ENCODE measurements at regions not wholly inside any gene's neighbourhood (a gene's known extent, or its start where the extent isn't known, plus 50 kb on each side); places are given as distances from the start of the nearest gene placed in this dataset.
A peak's percentile ranks its signal among the peaks of the same experiment; 100 is the strongest.

GRCh38 chr12:88733008-88733407 lies 152.7 kb upstream of the KITLG start:
- Histone ChIP-seq H3K36me3 (ENCODE audit: control insufficient read depth, insufficient read depth, low read length) (no peaks in the 10 kb centered on the region), H3K27me3 (ENCODE audit: control insufficient read depth, insufficient read depth, low read length) (no peaks in the 10 kb centered on the region), H3K4me3 (ENCODE audit: low read depth, low read length) (no peak overlapping the region), H3K9me3 (ENCODE audit: control insufficient read depth, insufficient read depth, low read length) (no peaks in the 10 kb centered on the region), H3K4me1 (ENCODE audit: control insufficient read depth, insufficient read depth, low read length) (no peaks in the 10 kb centered on the region), H3K27ac (ENCODE audit: low read depth, low read length) (no peak overlapping the region)
- peak in 1 of 6 donors; percentile 5 for DNase-seq (ENCODE audit: low read depth in 4 of 6, low spot score in 6 of 6)
- WGBS (ENCODE audit: insufficient coverage): 92% methylated on average over 2 of the region's 2 CpGs

GRCh38 chr12:88729196-88729595 lies 148.9 kb upstream of the KITLG start:
- Histone ChIP-seq H3K27ac (ENCODE audit: low read depth, low read length) (no peak overlapping the region), H3K4me1 (ENCODE audit: control insufficient read depth, insufficient read depth, low read length) (no peaks in the 10 kb centered on the region), H3K9me3 (ENCODE audit: control insufficient read depth, insufficient read depth, low read length) (no peaks in the 10 kb centered on the region), H3K27me3 (ENCODE audit: control insufficient read depth, insufficient read depth, low read length) (no peaks in the 10 kb centered on the region), H3K36me3 (ENCODE audit: control insufficient read depth, insufficient read depth, low read length) (no peaks in the 10 kb centered on the region), H3K4me3 (ENCODE audit: low read depth, low read length) (no peak overlapping the region)
- DNase-seq (ENCODE audit: low read depth in 4 of 6, low spot score in 6 of 6): no peak

DNA sequence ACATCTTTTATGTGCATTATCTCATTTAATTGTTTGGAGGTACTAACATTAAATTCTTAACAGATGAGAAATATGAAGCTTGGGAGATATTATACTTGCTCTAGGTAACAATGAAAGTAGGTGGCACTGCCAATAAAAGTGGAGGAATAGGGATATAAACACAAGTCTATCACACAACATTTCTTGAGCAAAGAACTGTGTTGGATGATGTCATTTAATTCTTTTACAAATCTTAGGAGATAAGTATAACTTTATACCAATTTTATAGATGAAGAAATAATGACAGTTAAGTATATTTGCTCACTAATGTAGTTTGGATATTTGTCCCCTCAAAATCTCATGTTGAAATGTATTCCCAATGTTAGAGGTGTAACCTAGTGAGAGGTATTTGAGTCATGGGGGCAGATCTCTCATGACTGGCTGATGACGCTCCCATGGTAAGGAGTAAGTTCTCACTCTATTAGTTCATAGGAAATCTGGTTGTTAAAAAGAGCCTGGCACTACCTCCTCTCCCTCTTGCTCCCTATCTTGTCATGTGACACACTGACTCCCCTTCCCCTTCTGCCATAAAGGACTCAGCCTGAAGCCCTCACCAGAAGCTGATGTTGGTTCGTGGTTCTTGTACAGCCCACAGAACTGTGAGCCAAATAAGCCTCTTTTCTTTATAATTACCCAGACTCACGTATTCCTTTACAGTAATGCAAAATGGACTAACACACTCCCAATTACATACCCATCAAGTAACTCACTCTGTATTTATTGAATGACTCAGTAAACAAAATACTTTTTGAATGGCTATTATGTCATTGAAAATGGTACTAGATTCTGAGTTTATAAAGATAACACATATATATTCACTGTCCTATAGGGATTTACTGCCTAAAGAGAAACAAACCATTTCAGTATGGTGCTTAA lies 146.8 kb upstream of the KITLG start:
- H3K36me3 ChIP-seq (ENCODE audit: control insufficient read depth, insufficient read depth, low read length): no peaks in the 10 kb centered on the region
- 70% methylated on average over 1 of the region's 3 CpGs for WGBS (ENCODE audit: insufficient coverage)
- H3K4me3 ChIP-seq (ENCODE audit: low read depth, low read length): no peak overlapping the region
- no peaks in the 10 kb centered on the region for H3K4me1 ChIP-seq (ENCODE audit: control insufficient read depth, insufficient read depth, low read length)
- H3K27ac ChIP-seq (ENCODE audit: low read depth, low read length): no peak overlapping the region
- no peaks in the 10 kb centered on the region for H3K9me3 ChIP-seq (ENCODE audit: control insufficient read depth, insufficient read depth, low read length)
- DNase-seq (ENCODE audit: low read depth in 4 of 6, low spot score in 6 of 6): no peak
- H3K27me3 ChIP-seq (ENCODE audit: control insufficient read depth, insufficient read depth, low read length): no peaks in the 10 kb centered on the region

DNA sequence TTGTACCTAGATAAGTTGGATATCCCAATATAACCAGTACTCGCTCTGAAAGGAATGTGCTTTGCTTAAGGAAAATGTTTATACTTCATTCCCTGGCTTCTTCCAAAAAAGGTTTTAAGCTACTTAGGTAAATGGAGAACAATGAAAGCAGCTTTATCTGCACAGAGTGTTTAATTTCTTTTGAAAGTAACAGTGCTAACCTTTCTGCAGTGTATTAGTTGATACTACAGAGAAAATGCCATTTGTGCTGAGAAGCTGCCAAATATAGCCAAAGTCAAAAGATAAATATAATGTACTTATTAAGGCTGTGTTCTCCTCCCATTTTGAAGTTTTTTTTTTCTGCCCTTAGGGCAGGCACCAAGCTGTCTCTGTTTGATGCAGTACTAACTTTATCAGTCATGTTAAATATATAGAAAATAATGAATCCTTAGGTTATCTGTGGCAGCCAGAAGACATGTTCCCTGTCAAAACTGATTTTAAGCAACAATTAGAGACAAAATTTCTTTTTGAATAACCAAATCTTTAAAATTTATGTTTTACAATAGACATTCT lies 145.4 kb upstream of the KITLG start:
- Histone ChIP-seq H3K4me1 (ENCODE audit: control insufficient read depth, insufficient read depth, low read length) (no peaks in the 10 kb centered on the region), H3K9me3 (ENCODE audit: control insufficient read depth, insufficient read depth, low read length) (no peaks in the 10 kb centered on the region), H3K27me3 (ENCODE audit: control insufficient read depth, insufficient read depth, low read length) (no peaks in the 10 kb centered on the region), H3K4me3 (ENCODE audit: low read depth, low read length) (no peak overlapping the region), H3K36me3 (ENCODE audit: control insufficient read depth, insufficient read depth, low read length) (no peaks in the 10 kb centered on the region), H3K27ac (ENCODE audit: low read depth, low read length) (no peak overlapping the region)
- DNase-seq (ENCODE audit: low read depth in 4 of 6, low spot score in 6 of 6): no peak
- no CpG with 5 or more reads among the region's 1 CpG for WGBS (ENCODE audit: insufficient coverage)

DNA sequence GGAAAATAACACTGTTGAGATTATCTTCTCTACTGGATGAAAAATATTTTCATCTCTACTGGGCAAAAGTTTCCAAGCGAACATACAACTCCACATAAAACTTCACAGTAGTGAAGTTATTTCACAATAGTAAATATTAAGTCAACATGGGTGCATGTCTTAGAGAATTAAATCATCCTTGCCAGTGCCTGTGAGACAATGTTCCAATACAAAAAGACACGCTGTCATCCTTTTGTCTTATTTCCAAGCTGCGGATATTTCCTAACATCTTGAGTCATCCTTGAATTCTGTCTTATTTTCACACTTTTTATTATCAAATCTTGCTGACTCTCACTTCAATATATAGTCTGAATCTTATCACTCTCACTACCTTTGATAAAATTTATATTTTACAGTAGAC lies 142.9 kb upstream of the KITLG start:
- H3K4me3 ChIP-seq (ENCODE audit: low read depth, low read length): no peak overlapping the region
- no peaks in the 10 kb centered on the region for H3K9me3 ChIP-seq (ENCODE audit: control insufficient read depth, insufficient read depth, low read length)
- H3K27me3 ChIP-seq (ENCODE audit: control insufficient read depth, insufficient read depth, low read length): no peaks in the 10 kb centered on the region
- no peak overlapping the region for H3K27ac ChIP-seq (ENCODE audit: low read depth, low read length)
- WGBS (ENCODE audit: insufficient coverage): 100% methylated on average over 1 of the region's 3 CpGs
- no peak for DNase-seq (ENCODE audit: low read depth in 4 of 6, low spot score in 6 of 6)
- no peaks in the 10 kb centered on the region for H3K4me1 ChIP-seq (ENCODE audit: control insufficient read depth, insufficient read depth, low read length)
- no peaks in the 10 kb centered on the region for H3K36me3 ChIP-seq (ENCODE audit: control insufficient read depth, insufficient read depth, low read length)

DNA sequence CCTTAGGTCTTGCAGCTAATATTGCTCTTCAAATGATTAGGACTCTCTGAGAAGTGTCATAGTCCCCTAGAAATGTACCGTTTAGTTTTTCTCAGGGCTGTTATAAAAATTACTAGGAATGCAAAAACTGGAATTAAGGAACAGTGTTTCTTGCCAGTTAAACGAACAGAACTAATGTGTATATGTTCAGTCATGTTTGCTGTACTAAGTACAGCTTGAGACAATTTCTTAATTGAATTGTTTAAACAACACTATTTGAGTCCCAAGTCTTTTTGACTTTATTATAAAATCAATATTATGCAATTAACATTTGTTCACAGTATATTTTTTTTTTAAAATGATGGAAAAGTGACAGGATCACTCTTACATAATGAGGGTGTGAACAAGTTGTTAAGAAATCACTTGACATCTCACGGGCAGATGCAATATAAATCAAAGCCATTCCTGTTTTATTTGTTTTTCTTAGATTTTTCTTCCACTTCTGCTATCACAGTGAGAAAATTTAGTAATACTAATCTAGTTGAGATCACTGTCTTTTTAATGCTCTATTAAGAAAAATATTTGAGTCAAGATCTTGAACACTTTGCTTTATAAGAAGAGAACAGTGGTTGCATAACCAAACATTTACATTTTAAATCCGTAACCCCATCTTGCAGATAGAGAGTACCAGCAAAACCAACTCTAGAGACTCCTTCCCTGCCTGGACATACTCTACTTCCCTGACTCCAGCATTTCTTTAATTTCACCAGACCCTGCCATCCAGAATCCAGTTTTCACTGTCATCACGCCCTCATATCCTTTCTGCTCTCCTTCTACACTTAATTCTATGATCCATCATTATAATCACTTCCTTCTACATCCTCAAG lies 140.7 kb upstream of the KITLG start:
- WGBS (ENCODE audit: insufficient coverage): 97% methylated on average over 2 of the region's 5 CpGs
- Histone ChIP-seq H3K27ac (ENCODE audit: low read depth, low read length) (no peak overlapping the region), H3K4me1 (ENCODE audit: control insufficient read depth, insufficient read depth, low read length) (no peaks in the 10 kb centered on the region), H3K36me3 (ENCODE audit: control insufficient read depth, insufficient read depth, low read length) (no peaks in the 10 kb centered on the region), H3K27me3 (ENCODE audit: control insufficient read depth, insufficient read depth, low read length) (no peaks in the 10 kb centered on the region), H3K9me3 (ENCODE audit: control insufficient read depth, insufficient read depth, low read length) (no peaks in the 10 kb centered on the region), H3K4me3 (ENCODE audit: low read depth, low read length) (no peak overlapping the region)
- no peak for DNase-seq (ENCODE audit: low read depth in 4 of 6, low spot score in 6 of 6)

DNA sequence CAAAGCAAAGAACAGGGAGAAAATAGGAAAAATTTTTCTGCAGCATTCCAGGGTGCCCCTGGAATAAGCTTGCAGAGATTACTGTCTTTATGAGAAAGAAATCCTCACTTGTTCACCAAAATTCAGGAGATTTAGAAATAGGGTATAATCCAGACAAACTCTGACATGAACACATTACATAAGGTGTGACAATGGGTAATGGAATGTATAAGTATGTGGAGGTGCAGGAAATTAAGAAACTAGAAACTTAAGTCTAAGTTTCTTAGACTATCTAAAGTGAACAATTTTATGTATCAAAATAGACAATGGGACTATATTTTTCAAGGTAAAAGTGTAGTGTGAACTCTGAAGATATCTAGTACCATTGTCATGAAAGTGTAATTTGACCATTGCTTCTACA lies 140.0 kb upstream of the KITLG start:
- no peaks in the 10 kb centered on the region for H3K4me1 ChIP-seq (ENCODE audit: control insufficient read depth, insufficient read depth, low read length)
- no peak overlapping the region for H3K27ac ChIP-seq (ENCODE audit: low read depth, low read length)
- H3K9me3 ChIP-seq (ENCODE audit: control insufficient read depth, insufficient read depth, low read length): no peaks in the 10 kb centered on the region
- no peaks in the 10 kb centered on the region for H3K27me3 ChIP-seq (ENCODE audit: control insufficient read depth, insufficient read depth, low read length)
- no peak for DNase-seq (ENCODE audit: low read depth in 4 of 6, low spot score in 6 of 6)
- H3K36me3 ChIP-seq (ENCODE audit: control insufficient read depth, insufficient read depth, low read length): no peaks in the 10 kb centered on the region
- H3K4me3 ChIP-seq (ENCODE audit: low read depth, low read length): no peak overlapping the region

DNA sequence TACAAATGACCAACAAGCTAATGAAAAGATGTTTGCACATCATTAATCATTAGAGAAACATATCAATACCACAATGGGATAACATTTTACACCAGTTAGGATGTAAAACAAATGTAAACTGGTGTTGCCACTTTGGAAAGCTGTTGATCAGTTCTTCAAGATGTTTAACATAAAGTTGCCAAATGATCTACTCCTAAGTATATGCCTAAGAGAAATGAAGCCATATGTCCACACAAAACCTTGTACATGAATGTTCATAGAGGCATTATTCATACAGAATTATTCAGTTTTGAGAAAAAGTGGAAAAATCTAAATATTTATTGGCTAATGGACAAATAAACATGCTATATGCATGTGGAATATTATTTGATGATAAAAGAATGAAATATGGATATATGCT lies 136.9 kb upstream of the KITLG start:
- Histone ChIP-seq H3K27me3 (ENCODE audit: control insufficient read depth, insufficient read depth, low read length) (no peaks in the 10 kb centered on the region), H3K9me3 (ENCODE audit: control insufficient read depth, insufficient read depth, low read length) (no peaks in the 10 kb centered on the region), H3K4me1 (ENCODE audit: control insufficient read depth, insufficient read depth, low read length) (no peaks in the 10 kb centered on the region), H3K27ac (ENCODE audit: low read depth, low read length) (no peak overlapping the region), H3K4me3 (ENCODE audit: low read depth, low read length) (no peak overlapping the region), H3K36me3 (ENCODE audit: control insufficient read depth, insufficient read depth, low read length) (no peaks in the 10 kb centered on the region)
- no peak for DNase-seq (ENCODE audit: low read depth in 4 of 6, low spot score in 6 of 6)

DNA sequence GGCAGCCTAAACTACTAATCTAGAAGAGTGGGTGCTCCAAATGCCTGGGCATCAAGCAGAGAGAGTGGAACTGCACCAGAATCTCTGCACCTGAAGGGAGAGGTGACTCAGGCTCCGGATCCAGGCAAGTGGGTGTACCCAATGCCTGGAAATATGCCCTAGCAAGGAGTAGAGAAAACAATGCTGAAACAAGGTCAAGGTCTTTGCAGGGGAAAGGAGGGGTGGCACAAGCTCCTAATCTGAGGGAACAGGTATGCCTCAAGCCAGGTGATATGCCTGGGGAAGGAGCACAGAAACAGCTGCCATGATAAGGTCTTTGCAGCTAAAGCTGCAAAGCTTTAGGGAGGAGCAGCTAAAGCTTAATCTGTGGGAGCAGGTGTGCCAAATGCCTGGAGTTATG lies 136.0 kb upstream of the KITLG start:
- WGBS (ENCODE audit: insufficient coverage): 83% methylated on average over 1 of the region's 1 CpG
- DNase-seq (ENCODE audit: low read depth in 4 of 6, low spot score in 6 of 6): no peak
- no peaks in the 10 kb centered on the region for H3K36me3 ChIP-seq (ENCODE audit: control insufficient read depth, insufficient read depth, low read length)
- H3K27me3 ChIP-seq (ENCODE audit: control insufficient read depth, insufficient read depth, low read length): no peaks in the 10 kb centered on the region
- H3K4me1 ChIP-seq (ENCODE audit: control insufficient read depth, insufficient read depth, low read length): no peaks in the 10 kb centered on the region
- no peaks in the 10 kb centered on the region for H3K9me3 ChIP-seq (ENCODE audit: control insufficient read depth, insufficient read depth, low read length)
- H3K4me3 ChIP-seq (ENCODE audit: low read depth, low read length): no peak overlapping the region
- H3K27ac ChIP-seq (ENCODE audit: low read depth, low read length): no peak overlapping the region
